ENCODE measurements at regions not wholly inside any gene's neighbourhood (a gene's known extent, or its start where the extent isn't known, plus 50 kb on each side); places are given as distances from the start of the nearest gene placed in this dataset.

- TF ChIP-seq CTCF (IDR thresholded peaks at IDR 0.05; ENCODE audit: insufficient read depth, low read length) (no peak), GABPA (IDR thresholded peaks at IDR 0.05; ENCODE audit: low read depth) (no peak)
These were observed 1489.5 kb downstream of the BRD1 start for GRCh38 chr22:48337957-48338792.

All from HL-60 (cell line).